Prostate gland (tissue), 2 donors: ENCODE measurements at regions not wholly inside any gene's neighbourhood (a gene's known extent, or its start where the extent isn't known, plus 50 kb on each side); places are given as distances from the start of the nearest gene placed in this dataset.

Source experiments
- DNase-seq: peaks from one replicate; pipeline ENCODE4 v3.0.0-alpha.2; 2019; ENCODE audit warnings: low spot score
- H3K27ac ChIP-seq, 2 donors: fragments of 200-600 bp; sonication (generic); 2 replicates each; pipeline ENCODE4 v1.5.1; 2017 to 2019
- H3K27me3 ChIP-seq: fragments of 200-600 bp; sonication (generic); replicated peaks from 2 replicates; pipeline ENCODE4 v1.5.1; 2019; ENCODE audit not compliant: insufficient read depth
- H3K36me3 ChIP-seq, 2 donors: fragments of 200-600 bp; sonication (generic); 1 replicate in 1 of 2; 2 replicates in 1 of 2; pipeline versions ENCODE4 v1.5.1 to v1.8.1; 2017 to 2019
- H3K4me1 ChIP-seq: fragments of 200-600 bp; sonication (generic); replicated peaks from 2 replicates; pipeline ENCODE4 v1.5.1; 2019
- H3K4me3 ChIP-seq, 2 donors: fragments of 200-600 bp; sonication (generic); 2 replicates each; pipeline ENCODE4 v1.5.1; 2017 to 2019
- H3K9me3 ChIP-seq: fragments of 200-600 bp; sonication (generic); 2 replicates; pipeline ENCODE4 v1.5.1; 2017
- POLR2A ChIP-seq: fragments of 450-650 bp; IDR thresholded peaks from one replicate; pipeline ENCODE4 v1.6.1; 2016; ENCODE audit warnings: antibody characterized with exemption, mild to moderate bottlenecking
- POLR2AphosphoS5 ChIP-seq: sonication (generic); formaldehyde crosslinking; IDR thresholded peaks from one replicate; pipeline ENCODE4 v1.6.1; 2017; ENCODE audit warnings: antibody characterized with exemption
- WGBS: methylation state at CpG from one replicate; pipeline ENCODE4 v1.1.5; 2018; 5-methylcytosine and 5-hydroxymethylcytosine counted together
- intact Hi-C: fragments of 100-400 bp; cut with DNase I; formaldehyde crosslinking; loops from one replicate; pipeline ENCODE4 v1.14.2; 2022
- TF ChIP-seq, protein P1 (sequence below), 4 experiments: fragments of 200-600 bp in 2 of 4; fragments of 450-650 bp in 2 of 4; sonication (generic) in 2 of 4; IDR thresholded peaks; 1 replicate in 3 of 4; 2 replicates in 1 of 4; pipeline ENCODE4 v1.5.1; 2016 to 2019; ENCODE audit warnings: antibody characterized with exemption in 4 of 4, mild to moderate bottlenecking in 2 of 4, moderate library complexity in 2 of 4

GRCh38 chr2:120926463-120927264 lies 191.0 kb downstream of the GLI2 start:
- intact Hi-C loops: no loop called here
- DNase-seq: no peak
- WGBS: 68% methylated on average over 28 of the region's 28 CpGs

GRCh38 chr2:120927265-120927628 lies 191.6 kb downstream of the GLI2 start:
- no peak overlapping the region for H3K4me3 ChIP-seq
- H3K36me3 ChIP-seq: no peaks in the 10 kb centered on the region
- intact Hi-C loops: no loop called here
- H3K27ac ChIP-seq: no peak overlapping the region
- no peaks in the 10 kb centered on the region for H3K27me3 ChIP-seq
- 69% methylated on average over 11 of the region's 11 CpGs for WGBS
- TF ChIP-seq, protein P1, sequence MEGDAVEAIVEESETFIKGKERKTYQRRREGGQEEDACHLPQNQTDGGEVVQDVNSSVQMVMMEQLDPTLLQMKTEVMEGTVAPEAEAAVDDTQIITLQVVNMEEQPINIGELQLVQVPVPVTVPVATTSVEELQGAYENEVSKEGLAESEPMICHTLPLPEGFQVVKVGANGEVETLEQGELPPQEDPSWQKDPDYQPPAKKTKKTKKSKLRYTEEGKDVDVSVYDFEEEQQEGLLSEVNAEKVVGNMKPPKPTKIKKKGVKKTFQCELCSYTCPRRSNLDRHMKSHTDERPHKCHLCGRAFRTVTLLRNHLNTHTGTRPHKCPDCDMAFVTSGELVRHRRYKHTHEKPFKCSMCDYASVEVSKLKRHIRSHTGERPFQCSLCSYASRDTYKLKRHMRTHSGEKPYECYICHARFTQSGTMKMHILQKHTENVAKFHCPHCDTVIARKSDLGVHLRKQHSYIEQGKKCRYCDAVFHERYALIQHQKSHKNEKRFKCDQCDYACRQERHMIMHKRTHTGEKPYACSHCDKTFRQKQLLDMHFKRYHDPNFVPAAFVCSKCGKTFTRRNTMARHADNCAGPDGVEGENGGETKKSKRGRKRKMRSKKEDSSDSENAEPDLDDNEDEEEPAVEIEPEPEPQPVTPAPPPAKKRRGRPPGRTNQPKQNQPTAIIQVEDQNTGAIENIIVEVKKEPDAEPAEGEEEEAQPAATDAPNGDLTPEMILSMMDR (IDR thresholded peaks at IDR 0.05): no peak
- TF ChIP-seq POLR2A (no peak), POLR2AphosphoS5 (no peak)
- no peaks in the 10 kb centered on the region for H3K4me1 ChIP-seq
- no peaks in the 10 kb centered on the region for H3K9me3 ChIP-seq
- DNase-seq: no peak

More at GRCh38 chr2:120926463-120927264, 191.0 kb downstream of the GLI2 start:
- TF ChIP-seq POLR2A (no peak), POLR2AphosphoS5 (no peak)
- TF ChIP-seq, protein P1 (IDR thresholded peaks at IDR 0.05): no peak
- Histone ChIP-seq H3K4me1 (no peaks in the 10 kb centered on the region), H3K9me3 (no peaks in the 10 kb centered on the region), H3K4me3 (no peak overlapping the region), H3K27ac (no peak overlapping the region), H3K36me3 (no peaks in the 10 kb centered on the region), H3K27me3 (no peaks in the 10 kb centered on the region)

GRCh38 chr2:120929829-120930228 lies 194.2 kb downstream of the GLI2 start:
- no peak overlapping the region for H3K4me3 ChIP-seq
- TF ChIP-seq, protein P1 (IDR thresholded peaks at IDR 0.05): no peak
- TF ChIP-seq POLR2A (no peak), POLR2AphosphoS5 (no peak)
- H3K4me1 ChIP-seq: peaks cover 11% of the 10 kb centered on the region
- no peaks in the 10 kb centered on the region for H3K36me3 ChIP-seq
- no peaks in the 10 kb centered on the region for H3K27me3 ChIP-seq
- H3K27ac ChIP-seq: no peak overlapping the region
- no peaks in the 10 kb centered on the region for H3K9me3 ChIP-seq
- no peak for DNase-seq
- intact Hi-C loops: no loop called here
- WGBS: 79% methylated on average over 2 of the region's 2 CpGs

DNA sequence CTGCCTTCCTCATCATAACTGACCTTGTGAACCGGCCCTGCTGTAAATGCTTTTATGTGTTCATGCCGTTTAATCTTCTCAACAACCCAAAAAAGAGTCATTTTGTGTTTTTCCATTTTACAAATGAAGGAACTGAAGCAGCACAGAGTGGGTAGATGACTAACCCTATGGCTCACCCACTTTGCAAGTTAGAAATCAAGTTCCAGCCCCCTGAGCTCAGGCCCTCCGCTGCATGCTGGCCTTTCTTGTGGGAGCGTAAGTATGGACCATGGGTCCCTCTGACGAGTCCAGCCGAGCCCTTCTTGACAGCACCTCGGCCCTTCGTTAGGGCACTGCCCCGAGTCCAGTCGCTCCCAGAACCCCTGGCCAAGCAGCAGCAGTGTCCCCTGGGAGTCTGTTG lies 194.6 kb downstream of the GLI2 start:
- TF ChIP-seq, protein P1 (IDR thresholded peaks at IDR 0.05): no peak
- TF ChIP-seq POLR2A: no peak
- TF ChIP-seq POLR2AphosphoS5: no peak
- Histone ChIP-seq H3K27me3 (no peaks in the 10 kb centered on the region), H3K9me3 (no peaks in the 10 kb centered on the region), H3K27ac (no peak overlapping the region), H3K4me3 (no peak overlapping the region), H3K4me1 (peaks cover 15% of the 10 kb centered on the region), H3K36me3 (no peaks in the 10 kb centered on the region)
- 95% methylated on average over 10 of the region's 10 CpGs for WGBS
- DNase-seq: no peak
- intact Hi-C loops: no loop called here

GRCh38 chr2:120930864-120931263 lies 195.2 kb downstream of the GLI2 start:
- Histone ChIP-seq H3K36me3 (no peaks in the 10 kb centered on the region), H3K9me3 (no peaks in the 10 kb centered on the region), H3K27me3 (no peaks in the 10 kb centered on the region), H3K4me3 (no peak overlapping the region), H3K27ac (no peak overlapping the region), H3K4me1 (peaks cover 20% of the 10 kb centered on the region)
- no peak for DNase-seq
- intact Hi-C loops: no loop called here
- no peak for TF ChIP-seq POLR2AphosphoS5
- TF ChIP-seq POLR2A: no peak
- TF ChIP-seq, protein P1 (IDR thresholded peaks at IDR 0.05): no peak
- WGBS: 92% methylated on average over 3 of the region's 3 CpGs
